GM18498 (cell line): ENCODE measurements at regions not wholly inside any gene's neighbourhood (a gene's known extent, or its start where the extent isn't known, plus 50 kb on each side); places are given as distances from the start of the nearest gene placed in this dataset.

Source experiments
- ATAC-seq: cut with Tn5 transposase; IDR thresholded peaks from one replicate; pipeline ENCODE4 v1.9.1; 2021; ENCODE audit warnings: mild to moderate bottlenecking, moderate library complexity; ENCODE audit not compliant: unreplicated experiment

- ATAC-seq: no peak
Observed at GRCh38 chr6:103231181-103231580, 1628.5 kb downstream of the HACE1 start.

DNA sequence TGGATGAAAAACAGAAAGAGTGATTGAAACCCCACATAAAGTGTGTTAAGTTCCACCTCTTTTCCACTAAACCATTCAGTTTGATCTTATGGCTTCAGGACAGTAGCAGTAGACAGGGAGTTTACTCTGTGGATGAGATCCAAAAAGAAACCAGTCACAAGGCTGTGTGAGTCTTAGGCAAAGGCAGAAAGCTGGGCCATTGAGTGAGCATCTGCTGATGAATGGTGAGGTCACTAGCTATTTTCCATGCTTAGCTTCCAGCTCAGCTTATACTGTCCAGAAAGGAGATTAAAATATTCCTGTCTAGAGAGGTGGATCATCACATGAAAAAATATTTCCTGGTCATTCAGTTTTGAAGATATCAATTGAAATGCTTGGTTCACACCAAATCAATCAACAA, 1643.9 kb downstream of the HACE1 start:
- no peak for ATAC-seq

GRCh38 chr6:103210686-103211085, 1649.0 kb downstream of the HACE1 start:
- no peak for ATAC-seq

- ATAC-seq: no peak
Observed at GRCh38 chr6:103198386-103198785, 1661.3 kb downstream of the HACE1 start.

- ATAC-seq: no peak
Observed at GRCh38 chr6:103193413-103193812, 1666.3 kb downstream of the HACE1 start.

DNA sequence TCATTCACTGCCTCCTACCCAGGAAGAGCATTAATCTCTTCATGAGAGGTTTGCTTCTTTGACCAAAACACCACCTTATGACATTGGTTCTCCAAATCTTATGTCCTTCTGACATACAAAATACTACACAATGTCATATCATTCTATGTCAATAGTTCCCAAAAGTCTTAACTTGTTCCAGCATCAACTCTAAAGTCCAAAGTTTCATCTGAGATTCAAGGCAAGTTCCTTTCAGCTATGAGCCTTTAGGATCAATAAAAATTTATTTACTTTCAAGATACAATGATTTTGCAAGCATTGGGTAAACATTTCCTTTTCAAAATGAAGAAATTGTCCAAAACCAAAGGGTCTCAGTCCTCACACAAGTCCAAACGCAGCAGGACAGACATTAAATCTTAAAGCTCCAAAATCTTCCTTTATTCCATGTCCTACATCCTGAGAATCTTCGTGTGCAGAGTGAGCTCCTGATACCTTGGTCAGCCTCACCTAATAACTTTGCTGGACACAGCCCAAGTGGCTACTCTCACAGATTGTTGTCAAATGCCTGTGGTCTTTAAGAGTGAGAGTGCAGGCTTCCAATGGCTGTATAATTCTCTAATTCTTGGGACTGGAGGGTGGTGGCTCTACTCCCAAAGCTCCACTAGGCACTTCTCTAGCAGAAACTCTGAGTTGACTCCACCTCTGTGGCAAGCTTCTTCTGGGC, 1668.2 kb downstream of the HACE1 start:
- no peak for ATAC-seq

DNA sequence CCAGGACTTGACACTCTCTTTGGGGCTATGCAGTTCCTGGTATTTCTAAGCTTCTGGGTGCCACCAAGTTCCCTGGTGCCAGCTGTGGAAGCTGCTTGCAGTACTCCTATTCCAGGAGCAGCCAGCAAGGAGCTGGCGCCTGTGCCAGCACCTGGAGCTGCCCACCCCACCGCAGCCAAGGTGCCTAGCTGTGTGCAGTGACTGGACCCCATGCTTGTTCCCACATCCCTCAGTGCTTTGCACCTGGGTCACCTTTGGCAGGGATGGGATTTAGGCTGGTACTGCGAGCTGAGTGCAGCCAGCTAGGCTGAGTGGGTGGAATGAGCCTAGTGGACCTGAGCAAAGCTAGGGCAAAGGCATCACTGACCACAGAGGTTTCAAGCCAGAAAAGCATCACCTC, 1674.9 kb downstream of the HACE1 start:
- ATAC-seq: no peak

GRCh38 chr6:103183831-103184411, 1675.8 kb downstream of the HACE1 start:
- no peak for ATAC-seq

DNA sequence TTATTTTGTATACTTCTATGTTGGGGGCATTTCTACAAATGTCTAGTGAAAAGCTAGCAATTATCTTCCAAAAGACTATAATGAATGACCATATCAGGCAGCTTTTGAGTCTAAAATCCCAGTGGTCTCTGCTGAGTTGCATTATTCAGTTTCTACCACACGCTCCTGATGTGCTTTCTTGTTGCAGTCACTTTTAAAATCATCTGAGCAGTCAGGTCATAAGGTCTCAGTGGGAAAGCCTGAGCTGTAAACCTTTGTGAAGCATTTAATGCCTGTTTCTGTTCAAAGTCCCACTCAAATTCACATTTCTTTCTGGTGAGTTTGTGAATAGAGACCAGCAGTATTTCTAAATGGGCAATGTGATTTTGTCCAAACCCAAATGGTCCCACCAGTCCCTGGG, 1681.5 kb downstream of the HACE1 start:
- no peak for ATAC-seq

DNA sequence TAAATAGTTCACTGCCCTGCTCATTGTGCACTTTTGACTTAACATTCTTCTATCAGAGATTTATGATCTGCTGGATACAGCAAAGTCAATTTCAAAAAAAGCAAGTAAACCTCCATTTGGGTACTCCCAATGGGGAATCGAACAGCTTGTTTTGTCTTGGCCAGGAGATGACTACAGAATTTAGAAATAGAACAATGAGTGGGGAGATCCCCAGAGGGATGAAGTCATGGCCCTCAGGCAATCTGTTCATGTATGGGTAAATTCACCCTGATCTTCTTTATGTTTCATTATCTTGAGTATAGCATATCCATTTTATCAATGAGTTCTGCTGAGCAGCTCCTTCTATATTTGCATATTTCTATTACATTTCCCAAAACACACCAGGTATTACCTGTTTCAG, 1681.9 kb downstream of the HACE1 start:
- no peak for ATAC-seq

DNA sequence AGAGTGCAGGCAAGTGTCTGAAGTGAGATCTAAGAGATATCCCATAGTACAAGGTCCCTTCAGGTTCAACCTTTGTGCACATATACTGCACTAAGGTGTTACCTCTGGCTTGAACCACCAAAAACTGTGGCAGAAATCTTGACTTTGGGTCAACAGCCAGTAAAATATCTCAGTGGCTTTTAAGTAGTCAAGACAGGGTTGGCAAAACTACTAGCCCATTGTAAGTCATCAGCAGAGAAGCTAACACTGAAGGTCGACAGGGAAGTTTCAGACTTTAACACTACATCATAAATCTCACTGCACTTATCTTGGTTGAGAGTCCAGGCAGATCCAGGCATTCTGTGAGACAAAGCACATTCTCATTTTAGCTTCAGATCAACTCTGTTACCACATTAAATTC, 1684.7 kb downstream of the HACE1 start:
- ATAC-seq: no peak

DNA sequence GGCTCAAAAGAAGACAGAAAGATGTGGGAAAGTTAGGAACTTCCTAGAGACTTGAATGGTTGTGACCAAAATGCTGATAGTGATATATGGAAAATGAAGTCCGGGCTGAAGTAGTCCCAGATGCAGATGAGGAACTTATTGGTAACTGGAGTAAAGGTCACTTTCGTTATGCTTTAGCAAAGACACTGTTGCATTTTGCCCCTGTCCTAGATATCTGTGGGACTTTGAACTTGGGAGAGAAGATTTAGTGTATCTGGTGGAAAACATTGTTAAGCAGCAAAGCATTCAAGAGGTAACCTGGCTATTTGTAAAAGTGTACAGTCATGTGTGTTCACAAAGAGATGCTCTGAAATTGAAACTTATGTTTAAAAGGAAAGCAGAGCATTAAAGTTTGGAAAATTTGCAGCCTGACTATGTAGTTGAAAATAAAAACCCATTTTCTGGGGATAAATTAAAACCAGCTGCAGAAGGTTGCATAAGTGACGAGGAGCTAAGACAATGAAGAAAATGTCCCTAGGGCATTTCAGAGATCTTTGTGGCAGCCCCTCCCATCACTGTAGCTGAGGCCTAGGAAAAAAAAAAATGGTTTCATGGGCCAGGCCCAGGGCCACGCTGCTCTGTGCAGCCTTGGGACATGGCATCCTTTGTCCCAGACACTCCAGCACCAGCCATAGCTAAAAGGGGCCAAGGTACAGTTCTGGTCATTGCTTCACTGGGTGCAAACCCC, 1692.2 kb downstream of the HACE1 start:
- no peak for ATAC-seq

GRCh38 chr6:103154779-103155572, 1704.7 kb downstream of the HACE1 start:
- no peak for ATAC-seq

DNA sequence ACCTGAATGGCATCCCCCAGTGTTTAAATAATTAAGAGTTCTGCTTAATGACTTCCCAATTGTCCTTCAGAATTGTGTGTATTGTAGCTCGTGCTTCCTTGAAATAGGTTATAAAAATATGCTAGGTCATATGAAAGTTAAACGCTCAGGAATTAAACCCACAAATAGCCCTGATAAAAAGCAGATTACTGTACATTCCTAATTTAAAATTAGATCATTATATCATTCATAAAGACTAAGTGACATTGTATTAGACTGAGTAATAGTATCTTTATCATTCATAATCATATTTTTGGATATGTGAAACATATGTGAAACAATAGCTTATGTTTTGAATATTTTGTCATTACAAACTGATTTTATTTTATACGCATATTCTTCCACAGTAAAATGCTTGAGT, 1706.7 kb downstream of the HACE1 start:
- ATAC-seq: no peak

GRCh38 chr6:103142902-103143301, 1716.8 kb downstream of the HACE1 start:
- no peak for ATAC-seq

GRCh38 chr6:103140308-103141027, 1719.3 kb downstream of the HACE1 start:
- ATAC-seq: no peak

DNA sequence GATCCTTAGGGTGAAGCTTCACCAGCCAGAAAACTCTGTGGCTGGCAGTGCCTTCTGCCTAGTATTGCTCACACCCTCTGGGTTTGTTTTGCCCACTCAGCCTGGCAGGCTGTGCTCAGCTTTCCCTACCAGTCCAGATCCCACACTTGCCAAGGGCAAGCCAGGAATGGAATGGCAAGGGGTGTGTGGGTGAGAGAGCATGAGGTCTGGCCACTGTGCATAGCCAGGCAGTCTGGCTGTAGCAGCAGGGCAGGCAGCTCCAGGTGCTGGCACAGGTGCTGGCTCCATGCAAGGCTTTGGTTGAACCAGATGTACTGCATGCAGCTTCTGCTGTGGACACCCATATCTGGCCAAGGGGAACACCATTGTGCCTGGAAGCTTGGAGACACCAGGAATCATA, 1720.3 kb downstream of the HACE1 start:
- ATAC-seq: no peak

- ATAC-seq: no peak
Observed at GRCh38 chr6:103124471-103124870, 1731.0 kb downstream of the GRIK2 start.

GRCh38 chr6:103122766-103123601, 1729.5 kb downstream of the GRIK2 start:
- peak; percentile 83 for ATAC-seq

GRCh38 chr6:103119056-103119455, 1725.5 kb downstream of the GRIK2 start:
- ATAC-seq: no peak
